RWPE2 (cell line): ENCODE measurements at regions not wholly inside any gene's neighbourhood (a gene's known extent, or its start where the extent isn't known, plus 50 kb on each side); places are given as distances from the start of the nearest gene placed in this dataset.

ENCODE experiments used
- ATAC-seq: fragments of 200-7000 bp; cut with Tn5 transposase; 3 replicates; pipeline ENCODE4 v1.9.1; 2021; ENCODE audit warnings: low read depth
- DNase-seq: peaks from one replicate; pipeline ENCODE4 v3.0.0-alpha.2; 2020; ENCODE audit warnings: low spot score
- H3K27ac ChIP-seq: fragments of 450-650 bp; 2 replicates; pipeline ENCODE4 v1.5.1; 2017; ENCODE audit warnings: mild to moderate bottlenecking; ENCODE audit not compliant: poor library complexity, severe bottlenecking
- H3K27me3 ChIP-seq: fragments of 250-450 bp; sonication (Bioruptor Pico); 2 replicates; pipeline ENCODE4 v1.5.1; 2021; ENCODE audit warnings: mild to moderate bottlenecking, moderate library complexity; ENCODE audit not compliant: insufficient read depth, poor library complexity, severe bottlenecking
- H3K36me3 ChIP-seq: fragments of 250-450 bp; sonication (Bioruptor Pico); 2 replicates; pipeline ENCODE4 v1.5.1; 2020; ENCODE audit warnings: low read depth, mild to moderate bottlenecking, moderate library complexity
- H3K4me1 ChIP-seq: fragments of 250-450 bp; sonication (Bioruptor Pico); 2 replicates; pipeline ENCODE4 v1.5.1; 2021; ENCODE audit warnings: mild to moderate bottlenecking, moderate library complexity; ENCODE audit not compliant: insufficient read depth, poor library complexity, severe bottlenecking
- H3K4me3 ChIP-seq: fragments of 250-450 bp; sonication (Bioruptor Pico); 2 replicates; pipeline ENCODE4 v1.5.1; 2021; ENCODE audit warnings: mild to moderate bottlenecking, moderate library complexity; ENCODE audit not compliant: severe bottlenecking
- H3K9me3 ChIP-seq: fragments of 250-450 bp; sonication (Bioruptor Pico); 2 replicates; pipeline ENCODE4 v1.5.1; 2021; ENCODE audit warnings: mild to moderate bottlenecking, moderate library complexity; ENCODE audit not compliant: severe bottlenecking
- TF ChIP-seq, protein P1 (sequence below): fragments of 450-650 bp; IDR thresholded peaks from one replicate; pipeline ENCODE4 v1.5.1; 2017; ENCODE audit warnings: mild to moderate bottlenecking, moderate library complexity; ENCODE audit not compliant: poor library complexity, severe bottlenecking

DNA sequence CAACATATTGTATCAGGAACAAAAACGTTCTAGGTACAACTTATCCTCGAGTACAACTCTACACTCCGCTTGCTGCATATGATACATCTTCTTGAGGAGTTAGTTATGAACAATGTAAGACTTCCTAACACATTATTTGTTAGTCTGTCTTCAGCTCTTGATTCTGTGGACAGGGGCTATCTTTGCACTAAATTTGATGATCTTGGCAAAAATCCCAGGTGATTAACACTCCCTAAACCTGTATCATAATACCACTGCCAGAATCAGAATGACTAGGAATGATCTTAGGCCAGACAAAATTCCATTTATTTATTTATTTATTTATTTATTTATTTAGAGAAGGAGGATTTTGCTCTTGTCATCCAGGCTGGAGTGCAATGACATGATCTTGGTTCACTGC is 108.7 kb upstream of the AUTS2 start:
- Histone ChIP-seq H3K9me3 (no peaks in the 10 kb centered on the region), H3K27me3 (no peaks in the 10 kb centered on the region), H3K36me3 (no peaks in the 10 kb centered on the region), H3K4me1 (no peaks in the 10 kb centered on the region), H3K27ac (no peak overlapping the region), H3K4me3 (no peak overlapping the region)
- no peak for ATAC-seq
- DNase-seq: no peak
- TF ChIP-seq, protein P1, sequence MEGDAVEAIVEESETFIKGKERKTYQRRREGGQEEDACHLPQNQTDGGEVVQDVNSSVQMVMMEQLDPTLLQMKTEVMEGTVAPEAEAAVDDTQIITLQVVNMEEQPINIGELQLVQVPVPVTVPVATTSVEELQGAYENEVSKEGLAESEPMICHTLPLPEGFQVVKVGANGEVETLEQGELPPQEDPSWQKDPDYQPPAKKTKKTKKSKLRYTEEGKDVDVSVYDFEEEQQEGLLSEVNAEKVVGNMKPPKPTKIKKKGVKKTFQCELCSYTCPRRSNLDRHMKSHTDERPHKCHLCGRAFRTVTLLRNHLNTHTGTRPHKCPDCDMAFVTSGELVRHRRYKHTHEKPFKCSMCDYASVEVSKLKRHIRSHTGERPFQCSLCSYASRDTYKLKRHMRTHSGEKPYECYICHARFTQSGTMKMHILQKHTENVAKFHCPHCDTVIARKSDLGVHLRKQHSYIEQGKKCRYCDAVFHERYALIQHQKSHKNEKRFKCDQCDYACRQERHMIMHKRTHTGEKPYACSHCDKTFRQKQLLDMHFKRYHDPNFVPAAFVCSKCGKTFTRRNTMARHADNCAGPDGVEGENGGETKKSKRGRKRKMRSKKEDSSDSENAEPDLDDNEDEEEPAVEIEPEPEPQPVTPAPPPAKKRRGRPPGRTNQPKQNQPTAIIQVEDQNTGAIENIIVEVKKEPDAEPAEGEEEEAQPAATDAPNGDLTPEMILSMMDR: no peak

DNA sequence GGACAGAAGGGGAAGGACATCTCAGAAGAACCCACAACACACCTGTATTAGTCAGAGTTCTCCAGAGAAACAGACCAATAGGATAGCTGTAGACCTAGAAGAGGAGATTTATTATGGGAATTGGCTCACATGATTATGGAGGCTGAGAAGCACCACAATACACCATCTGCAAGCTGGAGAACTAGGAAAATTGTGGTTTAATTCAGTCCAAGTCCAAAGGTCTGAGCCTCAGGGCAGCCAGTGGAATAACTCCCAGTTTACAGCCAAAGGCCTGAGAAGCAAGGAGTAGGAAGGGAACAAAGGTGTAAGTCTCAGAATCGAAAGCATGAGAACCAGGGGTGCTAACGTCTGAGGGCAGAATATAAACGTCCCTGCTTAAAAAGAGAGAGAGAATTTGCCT is 99.6 kb upstream of the AUTS2 start:
- ATAC-seq (no peak), DNase-seq (no peak)
- Histone ChIP-seq H3K9me3 (no peaks in the 10 kb centered on the region), H3K27ac (no peak overlapping the region), H3K4me3 (no peak overlapping the region), H3K27me3 (no peaks in the 10 kb centered on the region), H3K4me1 (no peaks in the 10 kb centered on the region), H3K36me3 (no peaks in the 10 kb centered on the region)
- TF ChIP-seq, protein P1: no peak

DNA sequence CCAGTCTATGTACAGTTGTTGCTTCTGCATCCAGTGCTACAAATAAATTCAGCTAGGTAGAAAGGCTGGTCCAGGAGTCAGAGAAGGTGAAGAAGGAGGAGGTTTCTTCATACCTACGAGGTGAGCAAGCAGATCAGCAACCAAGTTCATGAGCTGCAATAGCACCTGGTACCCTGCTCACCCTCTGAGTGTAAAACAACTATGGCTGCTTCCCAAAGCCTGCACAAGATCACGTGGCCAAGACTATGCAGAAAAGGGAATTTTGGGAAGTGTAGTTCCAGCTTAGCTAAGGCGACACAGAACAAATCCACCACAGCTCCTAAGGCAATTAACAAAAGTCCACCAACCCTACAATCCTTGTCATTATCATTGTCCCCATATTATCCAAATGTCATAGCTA is 95.9 kb upstream of the AUTS2 start:
- ATAC-seq (no peak), DNase-seq (no peak)

DNA sequence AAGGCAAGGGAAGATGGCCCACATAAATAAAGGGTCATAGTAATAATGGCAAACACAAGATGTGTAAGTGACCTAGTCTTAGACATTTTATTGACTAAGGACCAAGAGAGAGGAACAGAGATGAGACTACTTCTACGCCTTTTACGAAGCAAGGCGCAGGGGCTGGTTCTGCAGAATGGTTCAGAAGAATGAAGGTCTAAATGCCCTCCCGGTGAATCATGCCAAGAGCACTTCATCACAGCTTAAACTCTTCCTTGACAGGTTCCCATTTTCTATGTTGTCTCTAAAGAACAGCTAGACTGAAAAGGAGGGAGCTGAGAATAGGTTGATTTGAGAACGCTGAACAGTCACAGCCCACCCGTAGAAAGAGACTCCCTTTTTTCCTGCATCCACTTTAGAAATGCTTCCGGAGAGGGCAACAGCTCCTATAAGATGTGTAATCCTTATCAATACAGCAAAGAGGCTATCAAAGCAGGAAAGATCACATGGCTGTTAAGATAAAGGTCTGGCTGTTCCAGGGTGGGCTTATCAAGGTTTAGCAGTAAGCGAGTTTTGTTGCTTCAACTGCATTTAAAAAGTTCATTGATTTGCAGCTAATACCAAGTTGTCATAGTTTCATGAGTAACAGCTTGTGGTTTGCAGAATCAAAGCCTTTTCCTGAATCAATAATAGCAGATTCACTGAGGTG is 93.4 kb upstream of the AUTS2 start:
- Histone ChIP-seq H3K4me1 (no peaks in the 10 kb centered on the region), H3K36me3 (no peaks in the 10 kb centered on the region), H3K4me3 (no peak overlapping the region), H3K9me3 (no peaks in the 10 kb centered on the region), H3K27ac (no peak overlapping the region), H3K27me3 (no peaks in the 10 kb centered on the region)
- TF ChIP-seq, protein P1: no peak
- ATAC-seq: no peak
- DNase-seq: no peak

More for the DNA sequence above, 95.9 kb upstream of the AUTS2 start:
- TF ChIP-seq, protein P1: no peak
- H3K4me1 ChIP-seq: no peaks in the 10 kb centered on the region
- no peak overlapping the region for H3K27ac ChIP-seq
- H3K9me3 ChIP-seq: no peaks in the 10 kb centered on the region
- no peaks in the 10 kb centered on the region for H3K27me3 ChIP-seq
- no peaks in the 10 kb centered on the region for H3K36me3 ChIP-seq
- H3K4me3 ChIP-seq: no peak overlapping the region

DNA sequence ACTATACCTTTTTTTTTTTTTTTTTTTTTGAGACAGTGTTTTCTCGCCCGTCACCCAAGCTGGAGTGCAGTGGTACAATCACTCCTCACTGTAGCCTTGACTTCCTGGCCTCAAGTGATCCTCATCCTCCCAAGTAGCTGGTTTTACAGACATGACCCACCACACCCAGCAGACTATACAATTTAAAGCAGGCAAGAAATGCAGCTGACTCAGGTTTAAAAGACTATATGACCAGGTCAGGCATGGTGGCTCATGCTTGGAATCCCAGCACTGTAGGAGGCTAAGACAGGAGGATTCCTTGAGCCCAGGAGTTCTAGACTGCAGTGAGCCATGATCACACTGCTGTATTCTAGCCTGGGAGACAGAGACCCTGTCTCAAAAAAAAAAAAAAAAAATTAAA is 89.5 kb upstream of the AUTS2 start:
- DNase-seq (no peak), ATAC-seq (no peak)
- no peaks in the 10 kb centered on the region for H3K4me1 ChIP-seq
- TF ChIP-seq, protein P1: no peak
- H3K27me3 ChIP-seq: no peaks in the 10 kb centered on the region
- no peak overlapping the region for H3K27ac ChIP-seq
- no peaks in the 10 kb centered on the region for H3K36me3 ChIP-seq
- H3K9me3 ChIP-seq: no peaks in the 10 kb centered on the region
- no peak overlapping the region for H3K4me3 ChIP-seq
